HG03066 (cell line): ENCODE measurements at regions not wholly inside any gene's neighbourhood (a gene's known extent, or its start where the extent isn't known, plus 50 kb on each side); places are given as distances from the start of the nearest gene placed in this dataset.
"Not testable (repeated sequence)": the region's sequence is repeated elsewhere in the genome, so short reads cannot be mapped to it uniquely, and the experiment has no call there.

Experiments used
- ATAC-seq: cut with Tn5 transposase; IDR thresholded peaks from one replicate; pipeline ENCODE4 v1.9.1; 2021; ENCODE audit warnings: low read depth; ENCODE audit not compliant: unreplicated experiment

DNA sequence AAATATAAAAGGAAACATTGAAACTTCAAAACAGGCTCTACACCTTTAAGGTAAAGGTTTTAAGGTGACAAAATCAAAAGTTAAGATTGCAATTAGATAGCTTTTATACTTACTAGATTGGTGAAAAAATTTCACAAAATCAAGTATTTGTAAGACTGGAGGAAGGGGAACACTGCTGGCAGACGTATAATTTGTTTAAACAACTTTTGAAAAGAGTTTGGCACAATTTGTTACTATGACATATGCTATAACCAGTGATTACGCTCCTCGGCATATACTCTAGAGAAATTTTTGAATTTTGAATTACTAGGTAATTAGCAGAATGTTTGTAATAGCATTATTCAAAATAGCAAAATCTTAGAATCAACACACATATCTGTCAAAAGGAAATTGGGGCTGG, 425.0 kb downstream of the LRRIQ3 start:
- ATAC-seq = no peak

DNA sequence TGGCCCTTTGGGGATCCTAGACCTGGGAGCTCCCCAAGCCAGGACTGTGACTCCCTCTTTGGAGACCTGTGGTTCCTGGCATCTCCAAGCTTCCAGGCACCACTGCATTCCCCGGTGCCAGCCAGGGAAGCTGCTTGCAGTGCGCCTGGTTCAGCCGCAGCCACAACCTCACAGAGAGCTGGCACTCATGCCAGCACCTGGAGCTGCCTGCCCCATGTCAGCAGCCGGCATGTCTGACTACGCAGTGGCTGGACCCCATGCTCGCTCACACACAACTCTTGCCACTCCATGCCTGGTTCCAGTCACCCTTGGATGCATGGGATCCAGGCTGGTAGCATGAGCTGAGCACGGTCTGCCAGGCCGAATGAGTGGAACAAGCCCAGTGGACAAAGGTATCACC, 426.6 kb downstream of the LRRIQ3 start:
- no peak for ATAC-seq

DNA sequence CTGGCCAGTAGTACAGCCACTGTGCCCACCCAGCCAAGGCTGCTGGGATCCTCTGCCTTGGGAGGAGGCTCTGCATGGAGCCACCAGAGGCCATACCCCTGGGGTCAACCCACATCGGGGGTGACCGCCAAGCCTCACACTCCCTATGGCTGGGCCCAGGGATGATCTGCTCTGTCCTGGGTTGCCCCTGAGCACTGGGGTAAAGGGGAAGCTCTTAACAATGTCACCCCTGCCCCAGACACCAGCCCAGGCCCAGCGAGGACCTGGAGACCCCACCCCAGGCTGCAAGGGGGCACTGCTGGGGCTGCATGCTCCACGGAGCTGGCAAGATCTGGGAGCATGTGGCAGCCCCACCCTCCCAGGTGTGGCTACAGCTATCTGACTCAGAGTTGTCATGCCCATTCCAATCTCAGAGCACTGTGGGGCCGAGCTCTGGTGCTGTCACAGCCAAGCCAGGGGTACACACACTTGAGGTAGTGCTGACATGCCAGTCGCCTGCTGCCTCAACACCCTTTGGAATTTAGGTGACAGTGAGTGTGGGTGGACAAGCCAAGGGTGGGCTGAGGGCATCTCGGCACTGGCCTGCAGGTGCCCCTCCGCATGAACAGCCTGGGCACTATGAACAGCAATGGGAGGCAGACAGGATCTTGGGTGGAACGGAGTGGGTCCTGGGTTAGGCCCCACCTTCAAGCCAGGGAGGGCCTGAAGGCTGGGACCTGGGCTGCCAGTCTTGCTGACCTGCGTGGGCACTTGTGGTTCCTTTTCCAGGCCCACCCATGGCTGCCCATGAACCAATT, 427.7 kb downstream of the LRRIQ3 start:
- ATAC-seq = no peak

DNA sequence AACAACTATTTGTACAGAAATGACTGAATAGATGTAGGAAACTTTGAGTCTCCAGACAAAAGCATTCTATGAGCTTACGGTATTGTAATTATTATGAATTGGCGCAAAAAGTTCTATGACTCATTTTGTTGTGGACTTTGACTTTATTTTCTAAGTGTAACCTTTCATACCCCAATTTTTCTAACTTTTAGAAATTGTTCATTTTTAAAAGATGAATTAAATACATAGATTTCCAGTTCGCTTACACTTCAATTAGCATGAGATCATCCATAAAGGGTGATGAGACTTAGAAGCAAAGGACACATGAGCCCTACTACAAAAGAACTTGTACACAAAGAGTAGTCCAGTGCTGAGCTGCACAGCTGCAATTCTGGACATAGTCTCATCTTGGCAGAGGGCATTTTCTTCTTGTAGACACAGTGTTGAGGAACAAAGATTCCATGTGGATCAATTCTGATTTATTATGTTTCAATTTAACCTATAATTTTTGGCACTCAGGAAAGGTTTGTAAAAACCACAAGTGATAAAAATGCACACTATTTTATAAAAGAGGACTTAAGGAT, 431.1 kb downstream of the LRRIQ3 start:
- ATAC-seq = no peak

DNA sequence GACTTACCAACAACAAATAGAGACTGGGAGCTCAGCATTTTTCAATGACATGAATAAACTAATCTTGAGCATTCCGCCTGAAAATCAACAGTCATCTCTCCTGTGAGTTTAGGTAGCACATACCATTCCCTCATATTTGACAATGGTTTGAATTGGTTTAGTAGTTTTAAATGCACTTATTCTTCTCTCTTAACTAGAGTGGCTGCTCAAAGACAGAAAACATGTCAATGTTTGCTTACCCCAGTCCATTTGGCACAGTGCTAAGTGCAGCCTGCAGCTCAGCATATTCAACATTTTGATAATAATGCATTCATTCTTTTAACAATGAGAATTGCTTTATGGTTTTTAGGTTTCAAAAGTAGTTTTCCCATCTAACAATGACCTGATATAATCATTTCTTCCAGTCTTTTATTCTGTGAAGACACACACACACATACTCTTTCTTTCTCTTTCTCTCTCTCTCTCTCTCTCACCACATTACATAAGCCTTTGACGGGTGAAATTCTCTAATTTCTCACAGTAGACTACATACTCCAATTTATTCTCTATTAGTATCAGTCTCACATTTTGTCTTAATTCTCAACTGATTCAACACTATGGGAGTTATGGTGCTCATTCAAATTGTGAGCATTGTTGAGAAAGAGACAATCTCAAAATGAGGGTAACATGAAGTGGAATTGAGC, 432.3 kb downstream of the LRRIQ3 start:
- ATAC-seq = no peak

DNA sequence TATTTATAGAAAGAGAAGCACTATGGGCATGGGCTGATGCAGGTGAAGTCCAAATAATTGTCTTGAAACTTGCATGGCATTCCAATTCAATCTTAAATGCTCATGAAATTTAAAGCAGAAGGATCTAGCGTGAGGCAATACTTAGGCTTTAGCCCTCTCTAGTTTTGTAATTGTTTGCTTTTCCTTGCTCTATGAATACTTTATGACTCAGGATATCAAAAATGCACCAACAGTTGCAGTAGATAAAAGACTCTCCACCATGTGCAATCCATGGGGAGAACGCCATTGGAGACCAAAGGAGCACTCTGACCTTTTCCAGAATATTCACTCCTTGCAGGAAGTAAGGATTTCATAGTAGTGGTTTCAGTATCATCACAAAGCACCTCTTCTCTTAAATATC, 436.4 kb downstream of the LRRIQ3 start:
- no peak for ATAC-seq

DNA sequence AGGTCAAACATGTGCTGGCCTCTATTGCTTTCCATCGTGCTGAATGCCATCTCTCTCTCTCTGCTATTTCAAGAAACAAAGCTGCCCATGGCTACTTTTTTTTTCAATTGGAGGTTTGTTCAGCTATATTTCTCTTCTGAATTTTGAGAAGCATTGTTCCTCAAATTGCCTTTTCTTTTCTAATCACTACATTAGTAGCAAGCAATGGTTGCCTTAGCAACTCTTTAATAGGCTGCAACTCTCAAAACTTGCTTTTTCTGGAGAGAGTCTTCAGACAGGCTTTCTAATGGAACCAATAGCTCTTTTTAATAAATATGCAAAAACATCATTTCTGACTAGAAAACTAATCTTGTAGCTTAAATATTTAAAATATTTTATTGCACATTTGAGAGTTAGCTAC, 439.0 kb downstream of the LRRIQ3 start:
- ATAC-seq = no peak

DNA sequence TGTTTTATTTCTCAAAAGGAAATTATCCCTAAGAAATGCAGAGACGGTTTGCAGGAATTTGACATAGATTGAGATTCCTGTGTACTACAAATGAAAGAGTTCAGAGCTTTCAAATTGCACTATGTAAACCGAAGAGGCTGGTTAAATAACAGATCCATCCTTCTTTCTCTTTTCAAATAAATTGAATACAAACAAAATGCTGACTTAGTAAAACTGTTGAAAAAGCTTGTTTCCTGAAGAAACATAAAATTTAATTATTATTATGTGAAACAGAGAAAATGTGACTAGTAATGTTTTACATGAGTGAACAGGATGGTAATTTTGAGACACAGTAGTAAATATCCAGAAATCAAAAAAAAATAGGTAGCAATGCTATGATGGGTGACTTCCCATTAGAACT, 441.2 kb downstream of the LRRIQ3 start:
- ATAC-seq = no peak

DNA sequence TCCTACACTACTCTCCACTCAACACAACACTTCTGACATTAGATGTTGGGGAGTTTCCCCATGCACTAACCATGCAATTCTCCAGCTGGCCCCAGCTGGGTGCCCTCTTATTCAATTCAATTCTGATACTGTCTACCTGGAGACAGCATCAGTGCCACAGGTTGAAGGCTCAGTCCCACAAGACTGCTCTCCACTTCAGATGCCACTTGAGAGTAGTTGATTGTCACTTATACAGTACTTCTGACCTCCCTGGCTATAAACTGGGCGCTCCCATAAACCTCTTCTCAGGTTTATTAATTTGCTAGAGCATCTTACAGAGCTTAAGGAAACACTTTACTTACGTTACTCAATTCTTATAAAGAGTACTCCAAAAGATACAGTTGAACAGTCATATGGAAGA, 442.3 kb downstream of the LRRIQ3 start:
- ATAC-seq = no peak

DNA sequence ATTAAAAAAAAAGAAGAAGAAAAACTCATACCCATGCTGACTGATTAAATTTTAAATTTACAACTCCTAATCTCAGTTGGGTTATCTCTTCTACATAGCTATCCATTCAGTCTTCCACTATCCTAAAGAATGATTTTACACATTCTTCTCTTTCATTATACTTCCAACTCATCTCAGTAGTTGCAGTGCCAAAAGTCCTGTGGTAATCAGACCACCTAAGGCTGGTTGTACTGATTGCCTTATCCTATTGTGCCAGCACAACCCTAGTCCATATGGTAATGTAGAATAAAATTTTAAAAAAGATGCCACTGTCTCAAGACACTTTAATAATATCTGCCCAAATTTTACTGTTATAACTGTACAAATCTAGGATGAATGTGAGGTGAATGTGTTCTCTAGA, 448.0 kb downstream of the LRRIQ3 start:
- ATAC-seq = no peak

DNA sequence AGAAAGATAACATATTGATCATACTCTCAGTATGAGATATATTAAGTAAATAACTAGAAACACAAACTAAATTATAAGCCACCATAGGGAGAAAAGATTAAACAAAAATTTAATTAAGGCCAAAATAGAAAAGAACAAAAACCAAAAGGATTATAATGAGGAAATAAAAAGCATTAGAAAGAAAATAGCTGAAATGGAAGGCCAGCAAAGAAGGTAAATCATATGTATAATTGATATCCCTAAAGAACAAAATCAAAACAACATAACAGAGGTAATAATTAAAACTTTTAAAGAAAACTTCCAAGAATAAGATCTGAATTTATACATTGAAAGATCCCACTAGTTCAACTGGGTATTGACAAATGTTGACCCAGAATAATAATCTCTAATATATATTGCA, 453.0 kb downstream of the LRRIQ3 start:
- ATAC-seq = no peak

DNA sequence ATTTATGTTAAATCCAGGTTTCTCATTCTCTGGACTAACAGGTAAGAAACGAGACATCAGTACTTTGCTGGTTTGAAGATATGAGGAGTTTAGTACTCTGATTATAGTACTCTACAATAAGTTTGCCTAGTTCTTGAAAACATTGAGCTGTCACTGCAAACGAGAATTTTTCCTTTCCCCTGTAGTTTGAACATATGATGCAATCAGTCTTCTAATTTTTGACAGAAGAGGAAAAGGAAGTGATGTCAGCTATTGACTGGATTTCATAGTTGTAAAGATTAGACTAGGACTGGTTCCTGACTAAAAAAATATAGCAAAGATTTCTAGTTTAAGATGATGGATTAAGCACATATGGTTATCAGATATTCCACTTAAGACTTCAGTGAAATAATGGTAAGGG, 461.9 kb downstream of the LRRIQ3 start:
- no peak for ATAC-seq

DNA sequence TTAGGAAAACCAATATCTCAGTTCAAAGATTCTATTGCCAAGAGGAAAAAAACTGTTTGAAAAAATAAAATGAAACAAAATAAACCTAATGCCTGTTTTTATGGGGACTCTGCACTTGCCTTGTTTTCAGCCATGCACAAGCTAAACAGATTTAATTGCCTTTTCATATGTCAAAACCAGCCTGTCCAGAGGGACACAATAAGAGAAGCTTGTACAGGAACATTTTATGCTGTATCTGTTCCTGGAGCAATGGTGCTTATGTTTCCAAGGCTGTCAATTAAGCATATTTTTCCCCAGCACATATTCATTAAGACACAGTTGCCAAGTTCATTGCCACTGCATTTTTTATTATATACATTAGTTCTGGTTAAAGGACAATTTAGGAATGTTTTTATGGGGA, 470.9 kb downstream of the LRRIQ3 start:
- ATAC-seq = no peak

DNA sequence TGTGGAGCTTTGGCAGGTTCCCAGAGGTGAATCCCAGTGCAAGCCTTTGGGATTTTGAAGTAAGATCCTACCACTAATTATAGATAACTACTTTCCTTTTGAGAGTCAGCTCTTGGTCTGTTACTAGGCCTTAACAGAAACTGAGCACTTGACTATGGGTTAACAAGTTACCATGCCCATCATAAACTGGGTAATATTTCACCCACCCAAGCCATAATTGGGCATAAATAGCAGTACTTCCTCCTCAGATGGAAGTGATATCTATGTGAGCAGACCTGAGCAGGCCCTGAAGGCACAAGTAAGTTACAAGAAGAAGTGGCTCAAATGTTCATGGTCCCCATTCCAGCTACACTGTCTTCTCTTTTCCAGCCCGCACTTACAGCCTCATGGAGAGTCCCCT, 475.9 kb downstream of the LRRIQ3 start:
- ATAC-seq = no peak

DNA sequence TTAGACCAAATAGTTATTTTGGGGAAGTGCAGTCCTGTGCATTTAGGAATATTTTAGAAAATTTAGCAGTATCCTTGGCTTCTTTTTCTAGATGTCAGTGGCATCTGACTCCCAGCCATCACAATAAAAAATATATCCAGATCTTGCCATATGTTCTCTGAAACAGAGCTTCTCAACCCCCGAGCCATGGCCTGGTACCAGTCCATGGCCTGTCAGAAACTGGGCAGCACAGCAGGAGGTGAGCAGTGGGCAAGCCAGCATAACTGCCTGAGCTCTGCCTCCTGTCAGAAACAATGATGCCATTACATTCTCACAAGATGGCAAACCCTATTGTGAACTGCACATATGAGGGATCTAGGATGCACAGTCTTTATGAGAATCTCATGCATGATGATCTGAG, 480.0 kb downstream of the LRRIQ3 start:
- ATAC-seq = no peak

DNA sequence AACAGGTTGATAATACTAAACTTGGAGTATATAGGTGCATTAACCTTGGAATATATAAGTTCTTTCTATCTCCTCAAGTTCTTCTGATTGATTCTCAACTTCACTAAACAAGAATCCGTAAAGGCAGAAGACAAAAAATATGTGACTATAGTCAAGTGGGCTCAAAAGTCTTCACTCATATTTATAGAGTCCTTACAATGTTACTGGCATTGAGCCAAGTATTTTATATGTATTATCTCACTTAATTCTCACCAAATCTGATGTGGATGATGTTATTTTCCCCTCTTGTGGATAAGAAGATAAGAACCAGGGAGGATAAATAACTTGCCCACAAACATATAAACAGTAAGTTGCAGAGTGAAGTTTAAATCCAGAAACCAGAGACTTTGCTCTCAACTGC, 486.9 kb downstream of the LRRIQ3 start:
- ATAC-seq = no peak

DNA sequence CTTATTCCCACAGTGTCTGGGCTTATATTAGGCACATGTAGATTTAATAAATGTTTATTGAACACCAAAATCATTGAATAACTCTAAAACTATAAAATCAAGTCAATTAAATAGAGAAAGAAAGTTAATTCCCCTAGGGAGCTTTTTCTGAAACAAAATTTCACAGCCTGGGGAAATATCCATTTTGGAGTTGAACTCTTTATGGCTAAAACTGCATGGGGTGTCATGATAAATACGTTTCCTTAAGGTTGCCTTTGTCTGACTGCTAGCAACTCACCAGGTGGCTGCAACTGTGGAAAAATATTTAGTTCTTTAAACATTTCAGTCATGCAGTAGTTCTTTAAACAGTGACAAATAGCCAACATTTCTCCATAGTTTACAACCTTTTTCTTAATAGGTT, 496.1 kb downstream of the LRRIQ3 start:
- no peak for ATAC-seq

DNA sequence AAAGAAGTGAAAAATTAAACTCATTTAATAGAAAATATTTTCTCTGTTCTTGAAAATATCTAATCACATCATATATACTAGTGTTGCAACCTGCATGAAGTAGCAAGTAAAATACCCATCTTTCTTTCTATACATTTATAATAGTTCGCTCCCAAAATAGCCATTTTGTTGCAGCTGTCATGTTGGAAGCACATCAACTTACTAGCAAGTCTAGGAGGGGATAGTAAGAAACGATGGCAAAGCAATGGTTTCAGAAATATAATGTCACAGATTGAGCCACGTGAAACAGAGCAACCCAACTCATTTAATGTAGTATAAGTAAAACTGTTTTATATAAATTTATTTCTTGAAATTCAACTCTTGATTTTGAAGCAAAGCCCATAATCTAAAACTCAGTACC, 521.8 kb downstream of the LRRIQ3 start:
- no peak for ATAC-seq

DNA sequence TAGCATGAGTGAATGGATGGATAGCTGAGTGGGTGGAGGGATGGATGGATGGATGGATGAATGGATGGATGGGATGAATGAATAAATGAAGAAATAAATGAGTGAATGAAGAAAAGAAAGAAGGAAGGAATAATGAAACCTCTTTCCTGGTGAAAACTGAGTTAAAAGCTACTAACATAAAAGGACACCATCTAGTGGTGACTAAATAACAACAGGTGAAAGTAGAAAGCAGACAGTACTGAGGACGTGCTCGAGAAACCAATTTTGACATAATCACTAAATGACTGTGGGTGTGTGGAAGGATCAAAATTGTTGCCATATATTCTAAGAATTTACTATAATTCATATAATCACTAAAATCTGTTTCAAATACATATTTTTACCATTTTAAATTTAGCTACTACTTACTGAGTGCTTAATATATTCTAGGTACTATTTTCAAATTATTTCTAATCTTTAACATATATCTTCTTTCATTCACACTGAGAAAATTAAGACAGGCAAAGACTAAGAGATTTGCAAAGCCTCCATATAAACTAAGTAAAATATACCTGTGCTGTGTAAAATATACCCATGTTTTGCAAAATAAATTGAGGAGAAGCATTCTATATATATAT, 522.9 kb downstream of the LRRIQ3 start:
- no peak for ATAC-seq

DNA sequence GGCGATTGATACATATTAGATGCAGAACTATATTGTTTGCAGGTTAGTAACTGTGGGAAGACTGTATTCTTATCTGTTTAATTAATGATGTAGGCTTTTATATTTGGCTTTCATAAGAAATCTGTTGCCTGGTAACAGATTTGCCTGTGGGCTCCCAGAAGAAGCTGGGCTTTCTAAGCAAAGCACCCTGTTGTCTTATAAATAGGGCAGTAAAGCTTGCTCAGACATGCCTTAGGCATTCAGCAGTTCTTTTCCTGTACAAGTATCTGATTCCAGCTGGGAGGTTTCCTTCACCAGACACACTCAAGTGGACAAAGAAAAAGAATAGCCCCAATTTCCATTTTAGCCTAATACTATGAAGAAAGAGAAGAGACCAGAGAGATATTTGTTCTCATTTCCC, 524.0 kb downstream of the LRRIQ3 start:
- ATAC-seq = no peak

DNA sequence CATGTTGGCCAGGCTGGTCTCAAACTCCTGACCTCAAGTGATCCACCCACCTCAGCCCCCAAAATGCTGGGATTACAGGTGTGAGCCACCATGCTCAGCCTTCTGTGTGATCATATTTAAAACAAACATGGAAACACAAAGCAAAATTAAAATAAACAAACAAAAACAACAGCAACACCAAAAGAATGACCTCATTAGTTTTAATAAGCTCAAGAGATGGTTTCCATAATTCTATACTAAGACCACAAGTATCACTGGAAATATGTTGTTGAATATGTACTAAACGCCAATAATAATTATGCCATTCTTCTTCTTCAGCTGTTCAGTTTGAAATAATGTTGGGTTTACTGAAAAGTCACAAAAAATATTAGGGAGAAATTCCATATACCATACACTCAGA, 526.4 kb downstream of the LRRIQ3 start:
- no peak for ATAC-seq

DNA sequence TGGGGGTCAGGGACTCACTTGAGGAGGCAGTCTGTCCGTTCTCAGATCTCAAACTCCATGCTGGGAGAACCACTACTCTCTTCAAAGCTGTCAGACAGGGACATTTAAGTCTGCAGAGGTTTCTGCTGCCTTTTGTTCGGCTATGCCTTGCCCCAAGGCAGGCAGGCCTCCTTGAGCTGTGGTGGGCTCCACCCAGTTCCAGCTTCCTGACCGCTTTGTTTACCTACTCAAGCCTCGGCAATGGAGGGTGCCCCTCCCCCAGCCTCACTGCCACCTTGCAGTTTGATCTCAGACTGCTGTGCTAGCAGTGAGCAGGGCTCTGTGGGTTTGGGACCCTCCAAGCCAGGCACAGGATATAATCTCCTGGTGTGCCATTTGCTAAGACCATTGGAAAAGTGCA, 530.0 kb downstream of the LRRIQ3 start:
- not testable (repeated sequence) for ATAC-seq
